Upper lobe of left lung (tissue), 6 donors: ENCODE measurements at regions not wholly inside any gene's neighbourhood (a gene's known extent, or its start where the extent isn't known, plus 50 kb on each side); places are given as distances from the start of the nearest gene placed in this dataset.

Source experiments
- ATAC-seq, 2 donors: fragments of 200-7000 bp; cut with Tn5 transposase; one replicate each; pipeline ENCODE4 v1.9.1; 2022; ENCODE audit warnings: mild to moderate bottlenecking in 2 of 2, moderate library complexity in 2 of 2; ENCODE audit not compliant: low FRiP score in 2 of 2
- DNase-seq, 2 donors: peaks; one replicate each; pipeline ENCODE4 v3.0.0-alpha.2; 2019 to 2020
- H3K27ac ChIP-seq, 4 donors: fragments of 200-600 bp; sonication (generic); one replicate each; pipeline ENCODE4 v1.5.1; 2016 to 2019
- H3K27me3 ChIP-seq, 4 donors: fragments of 200-600 bp; sonication (generic); one replicate each; pipeline ENCODE4 v1.5.1; 2017 to 2019
- H3K36me3 ChIP-seq, 4 donors: fragments of 200-600 bp; sonication (generic); one replicate each; pipeline ENCODE4 v1.5.1; 2016 to 2019
- H3K4me1 ChIP-seq, 4 donors: fragments of 200-600 bp; sonication (generic); one replicate each; pipeline ENCODE4 v1.5.1; 2018 to 2019
- H3K4me3 ChIP-seq, 4 donors: fragments of 200-600 bp; sonication (generic); one replicate each; pipeline ENCODE4 v1.5.1; 2017 to 2019; ENCODE audit warnings: mild to moderate bottlenecking in 2 of 4, moderate library complexity in 1 of 4
- H3K9me3 ChIP-seq, 4 donors: fragments of 200-600 bp; sonication (generic); one replicate each; pipeline ENCODE4 v1.5.1; 2018 to 2019
- CTCF ChIP-seq, 6 experiments: fragments of 450-650 bp in 4 of 6; fragments of 200-600 bp in 2 of 6; sonication (generic) in 2 of 6; IDR thresholded peaks; one replicate each; pipeline ENCODE4 v1.5.1; 2016 to 2019; ENCODE audit warnings: antibody characterized with exemption in 6 of 6
- EP300 ChIP-seq, 4 donors: sonication (generic); formaldehyde crosslinking; IDR thresholded peaks; one replicate each; pipeline ENCODE4 v1.5.1; 2017; ENCODE audit warnings: antibody characterized with exemption in 4 of 4, control low read depth in 2 of 4
- POLR2A ChIP-seq, 4 donors: fragments of 450-650 bp; IDR thresholded peaks; one replicate each; pipeline ENCODE4 v1.5.1; 2016 to 2017; ENCODE audit warnings: antibody characterized with exemption in 4 of 4, mild to moderate bottlenecking in 2 of 4
- POLR2AphosphoS5 ChIP-seq, 2 donors: sonication (generic); formaldehyde crosslinking; IDR thresholded peaks; one replicate each; pipeline ENCODE4 v1.5.1; 2017; ENCODE audit warnings: antibody characterized with exemption in 2 of 2
- WGBS, 2 donors: methylation state at CpG; one replicate each; pipeline ENCODE4 v1.1.5; 2017 to 2018; 5-methylcytosine and 5-hydroxymethylcytosine counted together
- donor health status: DM: no; HTN: no; CAD: no; lungs with moderate emphysema.
- donor health status: DM: no; HTN: yes; CAD: no; lungs with severe emphysema.

- DNase-seq = no peak
- no peak for ATAC-seq
- Histone ChIP-seq H3K27ac (no peak overlapping the region), H3K4me3 (no peak overlapping the region), H3K9me3 (no peaks in the 10 kb centered on the region), H3K4me1 (peaks cover 2 to 11% (median 3%) of the 10 kb centered on the region in 4 donors), H3K36me3 (peaks cover 0 to 7% (median 0%) of the 10 kb centered on the region in 4 donors), H3K27me3 (no peaks in the 10 kb centered on the region)
- TF ChIP-seq EP300 (IDR thresholded peaks at IDR 0.05) (no peak), POLR2A (IDR thresholded peaks at IDR 0.05) (no peak), POLR2AphosphoS5 (IDR thresholded peaks at IDR 0.05) (no peak), CTCF (IDR thresholded peaks at IDR 0.05) (no peak)
- WGBS, 2 donors = 84 to 92% methylated on average over 9 of the region's 9 CpGs
Measured at GRCh38 chrX:10077425-10078188, 79.2 kb upstream of the CLCN4 start.

- 66 to 70% methylated on average over 5 of the region's 5 CpGs for WGBS, 2 donors
- no peak for TF ChIP-seq POLR2AphosphoS5 (IDR thresholded peaks at IDR 0.05)
- TF ChIP-seq EP300 (IDR thresholded peaks at IDR 0.05) = no peak
- no peak for TF ChIP-seq POLR2A (IDR thresholded peaks at IDR 0.05)
- TF ChIP-seq CTCF (IDR thresholded peaks at IDR 0.05) = no peak
- H3K27me3 ChIP-seq = no peaks in the 10 kb centered on the region
- no peaks in the 10 kb centered on the region for H3K9me3 ChIP-seq
- H3K36me3 ChIP-seq = peaks cover 0 to 7% (median 0%) of the 10 kb centered on the region in 4 donors
- ATAC-seq (no peak), DNase-seq (no peak)
- no peak overlapping the region for H3K27ac ChIP-seq
- no peak overlapping the region for H3K4me3 ChIP-seq
- H3K4me1 ChIP-seq = peaks cover 5 to 18% (median 7%) of the 10 kb centered on the region in 4 donors
Measured at GRCh38 chrX:10078266-10078665, 78.5 kb upstream of the CLCN4 start.

- DNase-seq (peak in 1 of 2 donors; percentile 77), ATAC-seq (peak in 1 of 2 donors; percentile 73)
- H3K36me3 ChIP-seq = peaks cover 0 to 7% (median 0%) of the 10 kb centered on the region in 4 donors
- H3K27me3 ChIP-seq = no peaks in the 10 kb centered on the region
- H3K4me3 ChIP-seq = no peak overlapping the region
- WGBS, 2 donors = 63 to 72% methylated on average over 7 of the region's 7 CpGs
- peak overlapping the region in 2 of 4 donors; percentile 12 to 46 for H3K27ac ChIP-seq
- no peak for TF ChIP-seq POLR2AphosphoS5 (IDR thresholded peaks at IDR 0.05)
- no peak for TF ChIP-seq EP300 (IDR thresholded peaks at IDR 0.05)
- TF ChIP-seq CTCF (IDR thresholded peaks at IDR 0.05) = no peak
- TF ChIP-seq POLR2A (IDR thresholded peaks at IDR 0.05) = no peak
- no peaks in the 10 kb centered on the region for H3K9me3 ChIP-seq
- H3K4me1 ChIP-seq = peaks cover 7 to 28% (median 12%) of the 10 kb centered on the region in 4 donors
Measured at GRCh38 chrX:10079231-10079630, 77.5 kb upstream of the CLCN4 start.

- DNase-seq (no peak), ATAC-seq (no peak)
- Histone ChIP-seq H3K27ac (peak overlapping the region; percentile 60 to 79 (median 76)), H3K9me3 (no peaks in the 10 kb centered on the region), H3K4me1 (peaks cover 11 to 36% (median 14%) of the 10 kb centered on the region in 4 donors), H3K27me3 (no peaks in the 10 kb centered on the region), H3K36me3 (peaks cover 0 to 5% (median 0%) of the 10 kb centered on the region in 4 donors), H3K4me3 (no peak overlapping the region)
- WGBS, 2 donors = 54 to 69% methylated on average over 2 of the region's 2 CpGs
- TF ChIP-seq POLR2AphosphoS5 (IDR thresholded peaks at IDR 0.05) (no peak), EP300 (IDR thresholded peaks at IDR 0.05) (no peak), POLR2A (IDR thresholded peaks at IDR 0.05) (no peak), CTCF (IDR thresholded peaks at IDR 0.05) (no peak)
Measured at GRCh38 chrX:10083809-10084208, 73.0 kb upstream of the CLCN4 start.
